ENCODE measurements at regions not wholly inside any gene's neighbourhood (a gene's known extent, or its start where the extent isn't known, plus 50 kb on each side); places are given as distances from the start of the nearest gene placed in this dataset.

DNA sequence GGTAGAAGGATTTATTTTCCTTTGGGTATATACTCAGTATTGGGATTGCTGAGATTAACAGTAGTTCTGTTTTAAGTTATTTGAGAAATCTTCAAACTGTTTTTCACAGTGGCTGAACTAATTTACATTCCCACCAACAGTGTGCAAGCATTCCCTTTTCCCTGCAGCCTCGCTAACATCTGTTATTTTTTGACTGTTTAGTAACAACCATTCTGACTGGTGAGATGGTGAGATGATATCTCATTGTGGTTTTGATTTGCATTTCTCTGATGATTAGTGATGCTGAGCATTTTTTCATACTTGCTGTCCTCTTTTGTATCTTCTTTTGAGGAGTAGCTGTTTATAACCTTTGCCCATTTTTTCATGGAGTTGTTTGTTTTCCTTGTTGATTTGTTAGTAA, 457.8 kb downstream of the TRAM1L1 start:
- TF ChIP-seq, protein P1, sequence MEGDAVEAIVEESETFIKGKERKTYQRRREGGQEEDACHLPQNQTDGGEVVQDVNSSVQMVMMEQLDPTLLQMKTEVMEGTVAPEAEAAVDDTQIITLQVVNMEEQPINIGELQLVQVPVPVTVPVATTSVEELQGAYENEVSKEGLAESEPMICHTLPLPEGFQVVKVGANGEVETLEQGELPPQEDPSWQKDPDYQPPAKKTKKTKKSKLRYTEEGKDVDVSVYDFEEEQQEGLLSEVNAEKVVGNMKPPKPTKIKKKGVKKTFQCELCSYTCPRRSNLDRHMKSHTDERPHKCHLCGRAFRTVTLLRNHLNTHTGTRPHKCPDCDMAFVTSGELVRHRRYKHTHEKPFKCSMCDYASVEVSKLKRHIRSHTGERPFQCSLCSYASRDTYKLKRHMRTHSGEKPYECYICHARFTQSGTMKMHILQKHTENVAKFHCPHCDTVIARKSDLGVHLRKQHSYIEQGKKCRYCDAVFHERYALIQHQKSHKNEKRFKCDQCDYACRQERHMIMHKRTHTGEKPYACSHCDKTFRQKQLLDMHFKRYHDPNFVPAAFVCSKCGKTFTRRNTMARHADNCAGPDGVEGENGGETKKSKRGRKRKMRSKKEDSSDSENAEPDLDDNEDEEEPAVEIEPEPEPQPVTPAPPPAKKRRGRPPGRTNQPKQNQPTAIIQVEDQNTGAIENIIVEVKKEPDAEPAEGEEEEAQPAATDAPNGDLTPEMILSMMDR (IDR thresholded peaks at IDR 0.05; ENCODE audit: low read length), result no peak
- TF ChIP-seq EZH2phosphoT487 (IDR thresholded peaks at IDR 0.05; ENCODE audit: low read length), result no peak
- no peak for TF ChIP-seq EZH2 (optimal IDR thresholded peaks at IDR 0.05; ENCODE audit: low read depth, low read length)

Data from MM.1S (cell line).